ENCODE measurements at regions not wholly inside any gene's neighbourhood (a gene's known extent, or its start where the extent isn't known, plus 50 kb on each side); places are given as distances from the start of the nearest gene placed in this dataset.

GRCh38 chr13:34750078-34750931 lies 191.8 kb upstream of the NBEA start (continued):
- TF ChIP-seq ZNF580 (tag by site-specific recombination; IDR thresholded peaks at IDR 0.05) (no peak), BCL11B (tag by site-specific recombination; IDR thresholded peaks at IDR 0.05; ENCODE audit: low read depth) (no peak), ZNF335 (tag by site-specific recombination; conservative IDR thresholded peaks at IDR 0.05) (peak; percentile 54), ZNF223 (tag by site-specific recombination; IDR thresholded peaks at IDR 0.05) (no peak)

GRCh38 chr13:34751044-34751443 lies 191.0 kb upstream of the NBEA start:
- CTCF ChIA-PET, result no interaction called here
- Histone ChIP-seq H3K4me1 (ENCODE audit: control insufficient read depth, insufficient read depth, low read length) (no peaks in the 10 kb centered on the region), H3K9me3 (ENCODE audit: control insufficient read depth, insufficient read depth, low read depth, low read length) (no peaks in the 10 kb centered on the region), H3K36me3 (ENCODE audit: control insufficient read depth in 2 of 2, insufficient read depth in 1 of 2, low read length in 2 of 2) (no peaks in the 10 kb centered on the region), H3K4me3 (ENCODE audit: low read depth, low read length) (no peak overlapping the region), H3K27ac (ENCODE audit: extremely low read depth, low read depth, low read length) (no peak overlapping the region)
- POLR2A ChIA-PET, result no interaction called here
- TF ChIP-seq ZNF404 (tag by site-specific recombination; IDR thresholded peaks at IDR 0.05) (no peak), HOXD13 (CRISPR knock-in tag; IDR thresholded peaks at IDR 0.05; ENCODE audit: borderline replicate concordance) (no peak), KLF1 (tag by site-specific recombination; IDR thresholded peaks at IDR 0.05) (no peak), ZNF530 (tag by site-specific recombination; IDR thresholded peaks at IDR 0.05; ENCODE audit: low read depth) (no peak)

- TF ChIP-seq PATZ1 (tag by site-specific recombination; IDR thresholded peaks at IDR 0.05) (no peak), ZNF423 (tag by site-specific recombination; IDR thresholded peaks at IDR 0.05) (no peak), ZNF571 (tag by site-specific recombination; IDR thresholded peaks at IDR 0.05) (no peak), ZBTB10 (tag by site-specific recombination; IDR thresholded peaks at IDR 0.05) (no peak), ZNF391 (tag by site-specific recombination; IDR thresholded peaks at IDR 0.05; ENCODE audit: borderline replicate concordance, low read depth) (no peak), ZXDB (tag by site-specific recombination; IDR thresholded peaks at IDR 0.05) (no peak), ZNF366 (tag by site-specific recombination; conservative IDR thresholded peaks at IDR 0.05) (no peak), ZNF114 (tag by site-specific recombination; IDR thresholded peaks at IDR 0.05) (no peak), ZNF768 (tag by site-specific recombination; IDR thresholded peaks at IDR 0.05) (no peak), FEZF1 (tag by site-specific recombination; IDR thresholded peaks at IDR 0.05) (no peak), KLF8 (tag by site-specific recombination; IDR thresholded peaks at IDR 0.05) (no peak), ZNF133 (tag by site-specific recombination; IDR thresholded peaks at IDR 0.05) (no peak), ZNF473 (tag by site-specific recombination; IDR thresholded peaks at IDR 0.05) (no peak), ZNF354C (tag by site-specific recombination; IDR thresholded peaks at IDR 0.05; ENCODE audit: borderline replicate concordance, low read depth) (no peak), ZBTB6 (tag by site-specific recombination; IDR thresholded peaks at IDR 0.05) (no peak), ZNF426 (tag by site-specific recombination; IDR thresholded peaks at IDR 0.05) (no peak), INSM2 (tag by site-specific recombination; IDR thresholded peaks at IDR 0.05) (no peak), REPIN1 (tag by site-specific recombination; IDR thresholded peaks at IDR 0.05; ENCODE audit: low read depth) (no peak)
- Histone ChIP-seq H3K4me1 (ENCODE audit: control insufficient read depth, insufficient read depth, low read length) (no peaks in the 10 kb centered on the region), H3K27ac (ENCODE audit: extremely low read depth, low read depth, low read length) (no peak overlapping the region), H3K36me3 (ENCODE audit: control insufficient read depth in 2 of 2, insufficient read depth in 1 of 2, low read length in 2 of 2) (no peaks in the 10 kb centered on the region), H3K9me3 (ENCODE audit: control insufficient read depth, insufficient read depth, low read depth, low read length) (no peaks in the 10 kb centered on the region), H3K4me3 (ENCODE audit: low read depth, low read length) (no peak overlapping the region)
- ChIA-PET POLR2A (no interaction called here), CTCF (interaction anchor here (0.6 kb wide), 1 partner anchor 27 kb away, joined by 5 read pairs; no protein-coding TSS in a partner anchor)
These were observed 190.6 kb upstream of the NBEA start for GRCh38 chr13:34751492-34751891.
